Inferior parietal cortex (tissue), 1 donor: ENCODE measurements at regions not wholly inside any gene's neighbourhood (a gene's known extent, or its start where the extent isn't known, plus 50 kb on each side); places are given as distances from the start of the nearest gene placed in this dataset.

Experiments used
- DNase-seq: peaks from one replicate; pipeline ENCODE4 v3.0.0-alpha.2; 2016; ENCODE audit errors: extremely low spot score

GRCh38 chr9:13717322-13718054, 438.0 kb upstream of the MPDZ start:
- no peak for DNase-seq

- DNase-seq, result no peak
Observed at GRCh38 chr9:13716601-13717321, 437.3 kb upstream of the MPDZ start.

GRCh38 chr9:13716090-13716489, 436.6 kb upstream of the MPDZ start:
- DNase-seq, result no peak

DNA sequence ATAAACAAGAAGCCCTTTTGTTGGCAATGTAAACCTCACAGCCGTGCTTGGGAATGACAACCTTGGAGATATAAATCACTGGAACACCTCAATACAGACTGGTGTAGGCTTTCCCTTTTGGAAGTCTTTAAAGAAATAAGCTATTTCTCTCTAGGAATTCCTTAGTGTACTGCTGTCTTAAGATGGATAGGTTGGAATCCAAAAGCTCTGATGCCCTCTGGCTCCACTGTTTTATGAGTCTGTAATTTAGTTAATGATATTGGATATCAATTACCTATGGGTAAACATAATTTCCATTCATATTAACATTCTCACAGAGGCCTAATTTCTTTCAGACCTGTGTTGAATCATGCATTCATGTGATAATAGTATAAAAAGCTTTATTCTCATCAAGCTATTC, 435.9 kb upstream of the MPDZ start:
- no peak for DNase-seq

DNA sequence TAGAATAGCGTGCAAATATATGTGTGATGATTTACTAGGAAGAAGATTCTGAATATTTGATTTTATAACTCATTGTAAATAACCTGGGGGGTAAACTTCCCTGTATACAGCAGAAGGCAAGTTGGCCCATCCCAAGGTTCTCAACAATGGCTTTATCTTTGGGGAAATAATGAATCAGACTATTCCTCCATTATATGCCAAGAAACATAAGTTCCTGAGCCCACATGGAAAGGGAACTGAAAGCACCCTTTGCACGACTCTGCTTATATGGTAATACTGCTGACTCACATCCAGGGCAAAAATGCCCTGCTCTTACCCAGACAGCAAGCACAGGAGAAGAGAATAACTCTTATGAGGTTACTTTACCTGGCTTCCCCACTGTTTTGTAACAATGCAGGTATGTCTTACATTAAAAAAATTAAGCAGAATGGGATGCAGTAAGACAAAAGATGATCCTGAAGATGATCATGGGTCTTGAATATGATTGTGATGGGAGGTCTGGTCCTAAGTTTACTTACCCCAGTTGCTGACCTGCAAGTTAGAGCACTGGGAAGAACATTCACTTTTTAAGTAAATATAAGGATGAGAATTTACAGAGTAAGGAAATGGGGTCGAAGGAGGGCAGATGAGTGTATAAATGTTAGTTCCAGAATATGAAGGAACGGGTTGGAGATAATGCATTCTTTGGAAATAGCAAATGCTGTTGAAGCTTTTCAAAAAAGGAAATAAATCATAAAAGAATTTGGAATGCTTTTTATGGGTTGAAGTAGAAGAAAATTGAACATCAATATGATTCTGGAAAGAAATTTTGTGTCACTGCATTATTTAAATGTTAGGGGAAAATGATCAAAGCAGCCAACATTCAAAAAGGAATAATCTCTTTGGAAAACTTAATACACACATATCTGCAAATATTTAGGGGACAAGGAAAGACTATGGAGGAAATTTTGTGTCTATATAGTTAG, 428.4 kb upstream of the MPDZ start:
- no peak for DNase-seq

DNA sequence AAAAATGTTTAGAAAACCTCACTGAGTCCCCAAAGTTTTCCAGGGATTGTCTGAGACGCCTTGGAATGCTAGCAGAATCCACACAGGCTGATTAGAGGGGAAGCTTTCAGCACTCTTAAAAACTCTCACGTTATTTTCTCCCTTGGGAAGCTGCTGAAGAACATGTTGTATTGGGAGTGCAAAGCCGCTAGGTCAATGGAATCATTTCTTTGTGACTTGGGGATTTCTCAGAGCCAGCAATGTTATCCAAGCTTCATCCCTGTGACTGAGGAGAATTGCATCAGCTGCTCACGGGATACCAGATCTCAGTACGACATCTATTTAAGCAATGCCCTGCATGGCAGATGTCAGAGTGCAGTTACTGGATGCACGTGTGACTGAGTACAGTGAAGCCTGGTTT, 426.4 kb upstream of the MPDZ start:
- DNase-seq, result no peak

- DNase-seq, result no peak
Observed at GRCh38 chr9:13705373-13705772, 425.9 kb upstream of the MPDZ start.

GRCh38 chr9:13690595-13690994, 411.1 kb upstream of the MPDZ start:
- no peak for DNase-seq

DNA sequence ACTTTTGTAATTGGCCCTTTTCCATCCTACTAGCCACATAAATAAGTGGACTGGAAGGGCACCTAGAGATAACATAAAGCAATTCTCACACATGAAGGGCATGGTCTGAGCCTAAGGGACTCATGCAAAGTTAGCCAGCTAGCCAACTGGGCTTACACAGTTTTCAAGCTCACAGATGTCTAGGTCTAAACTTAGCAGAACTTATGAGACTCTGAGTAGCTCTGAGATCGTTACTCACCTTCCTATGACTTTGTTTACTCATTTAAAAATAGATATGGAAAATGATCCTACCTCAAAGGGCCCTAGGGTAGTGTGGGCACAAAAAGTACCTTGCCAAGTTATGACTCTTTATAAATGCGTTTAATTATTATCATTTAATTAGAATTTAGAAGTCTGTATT, 410.4 kb upstream of the MPDZ start:
- DNase-seq, result no peak

- DNase-seq, result peak; percentile 33
Observed at GRCh38 chr9:13688990-13689600, 409.6 kb upstream of the MPDZ start.

DNA sequence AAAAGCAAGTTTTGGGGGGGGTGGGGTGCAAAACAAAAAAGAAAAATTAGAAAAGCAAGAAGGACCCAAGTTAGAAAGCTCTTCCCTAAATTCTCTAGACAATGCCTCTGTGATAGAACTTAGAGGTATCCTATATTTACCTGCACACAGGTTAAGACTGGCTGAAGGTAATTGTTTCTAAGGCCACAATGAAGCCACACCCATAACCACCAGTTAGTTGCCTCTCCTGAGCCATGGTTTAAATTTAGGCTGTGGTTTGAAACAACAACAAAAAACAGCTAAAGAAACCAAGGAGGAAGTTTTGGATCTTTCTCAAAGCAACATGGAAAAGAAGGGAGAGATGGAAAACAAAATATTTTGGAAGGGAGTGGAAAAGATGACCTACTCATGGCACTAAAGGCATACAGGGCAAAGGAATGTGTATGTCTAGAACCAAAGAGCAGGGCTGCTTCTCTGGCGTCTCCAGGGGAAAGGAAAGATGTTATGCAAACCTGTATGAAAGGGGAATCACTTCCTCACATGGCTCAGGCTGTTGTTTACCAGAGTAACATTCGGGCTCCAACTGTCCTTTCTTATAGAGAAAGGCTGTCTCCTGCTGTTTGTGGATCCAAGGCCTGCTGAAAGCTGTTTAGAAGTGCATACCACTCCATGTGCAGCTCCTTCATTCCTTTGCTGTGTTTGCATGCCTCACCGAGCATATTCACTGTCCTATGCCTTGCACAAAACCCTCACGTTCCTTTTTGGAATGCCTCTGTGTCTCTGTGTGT, 408.9 kb upstream of the MPDZ start:
- DNase-seq, result no peak

DNA sequence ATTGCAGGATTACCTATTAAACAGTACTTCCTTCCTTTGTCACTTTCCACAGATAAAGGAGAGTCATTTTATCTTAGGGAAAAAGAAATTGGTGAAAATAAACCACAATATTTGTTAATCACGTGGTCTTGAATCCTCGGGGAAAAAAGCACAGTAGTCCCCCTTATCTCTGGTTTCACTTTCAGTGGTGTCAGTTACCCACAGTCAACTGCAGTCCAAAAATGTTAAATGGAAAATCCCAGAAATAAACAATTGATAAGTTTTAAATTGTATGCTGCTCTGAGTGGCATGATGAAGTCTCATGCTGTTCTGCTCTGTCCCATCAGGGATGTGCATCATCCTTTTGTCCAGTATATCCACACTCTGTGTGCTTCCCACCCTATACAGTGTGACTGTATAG, 405.2 kb upstream of the MPDZ start:
- DNase-seq, result no peak

- DNase-seq, result no peak
Observed at GRCh38 chr9:13677801-13678200, 398.3 kb upstream of the MPDZ start.

- no peak for DNase-seq
Observed at GRCh38 chr9:13675638-13676000, 396.1 kb upstream of the MPDZ start.

DNA sequence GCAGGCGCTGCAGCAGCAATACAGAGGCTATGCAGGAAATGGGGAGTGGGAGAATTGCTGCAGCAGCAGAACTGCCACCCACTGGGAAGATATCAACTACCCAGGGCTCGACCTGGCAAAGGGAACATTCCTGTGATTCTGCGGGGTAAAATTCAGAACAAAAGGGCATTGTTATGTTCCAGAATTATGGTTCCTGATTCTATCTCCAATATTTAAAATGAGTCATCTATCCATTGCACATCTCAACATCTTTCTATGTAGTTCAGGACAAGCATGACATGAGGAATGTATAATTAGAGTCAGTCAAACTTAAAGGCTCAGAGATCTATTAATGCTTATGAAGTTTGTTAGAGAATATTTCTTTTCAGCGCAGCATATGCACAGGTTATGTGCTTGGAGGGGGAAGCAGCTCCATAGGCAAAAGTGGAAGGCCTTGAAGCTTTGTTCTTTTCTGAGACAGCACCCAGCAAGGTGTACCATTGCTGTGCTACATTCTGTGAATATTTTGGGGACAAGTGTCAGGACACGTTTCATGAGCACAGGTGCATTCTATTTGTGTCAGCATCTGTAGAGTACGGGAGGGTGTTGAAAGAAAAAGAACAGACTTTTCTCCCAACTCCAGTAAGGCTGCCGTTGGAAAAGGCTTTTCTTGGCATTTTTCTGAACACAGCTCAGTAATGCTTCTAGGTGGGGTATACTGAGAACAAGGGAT, 395.6 kb upstream of the MPDZ start:
- no peak for DNase-seq

- DNase-seq, result no peak
Observed at GRCh38 chr9:13673348-13673747, 393.9 kb upstream of the MPDZ start.

GRCh38 chr9:13665418-13666066, 386.1 kb upstream of the MPDZ start:
- no peak for DNase-seq

DNA sequence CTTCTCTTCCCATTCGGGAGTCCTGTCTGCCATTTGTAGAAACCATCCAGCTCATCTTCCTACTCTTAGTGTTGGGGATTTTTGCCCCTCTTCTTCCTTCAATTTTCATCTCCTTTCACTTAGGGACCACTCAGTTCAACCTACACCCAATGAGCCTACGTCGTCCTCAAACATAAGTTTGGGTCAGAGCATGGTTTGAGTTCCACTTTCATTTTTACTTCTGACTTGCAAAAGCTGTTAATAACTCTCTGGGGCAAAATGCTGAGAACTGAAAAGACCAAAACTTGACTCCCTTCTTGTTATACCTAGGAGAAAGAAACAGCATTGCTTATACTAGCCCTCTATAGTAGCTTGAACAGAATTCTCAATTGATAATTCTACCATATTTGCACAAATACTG, 381.5 kb upstream of the MPDZ start:
- no peak for DNase-seq

DNA sequence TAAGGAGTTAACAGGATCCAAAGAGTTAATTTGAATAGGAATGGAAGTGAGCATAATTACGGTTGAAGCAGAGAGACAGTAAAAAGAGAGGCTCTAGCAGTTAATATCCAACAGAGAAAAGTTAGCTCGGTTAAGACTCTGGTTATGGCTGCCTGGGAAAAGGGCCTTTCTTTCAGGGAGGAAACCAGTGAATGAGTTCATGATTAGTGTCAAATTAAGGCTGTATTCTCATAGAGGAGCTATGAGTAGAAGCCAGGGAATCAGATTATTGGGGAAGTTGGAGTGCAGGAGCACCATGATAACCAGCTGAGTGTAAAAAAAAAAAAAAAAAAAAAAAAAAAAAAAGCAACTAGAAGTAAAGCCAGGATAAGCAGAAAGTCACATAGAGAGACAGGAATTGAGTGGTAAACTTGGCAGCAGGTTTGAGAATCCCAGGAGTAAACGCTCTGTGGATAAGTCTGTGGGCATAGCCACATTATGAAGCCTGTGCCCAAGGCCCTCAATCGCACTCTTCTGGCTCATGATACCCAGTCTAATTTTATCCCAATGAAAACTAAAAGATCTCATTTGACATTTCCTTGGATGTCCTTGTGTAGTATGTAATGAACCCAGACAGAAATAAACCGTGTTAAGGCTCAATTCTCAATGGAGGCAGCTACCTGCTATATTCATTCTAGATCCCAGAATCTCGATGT, 372.6 kb upstream of the MPDZ start:
- DNase-seq, result no peak
